RWPE2 (cell line): ENCODE measurements at regions not wholly inside any gene's neighbourhood (a gene's known extent, or its start where the extent isn't known, plus 50 kb on each side); places are given as distances from the start of the nearest gene placed in this dataset.
A peak's percentile ranks its signal among the peaks of the same experiment; 100 is the strongest.

Experiments
- ATAC-seq: fragments of 200-7000 bp; cut with Tn5 transposase; 3 replicates; pipeline ENCODE4 v1.9.1; 2021; ENCODE audit warnings: low read depth
- DNase-seq: peaks from one replicate; pipeline ENCODE4 v3.0.0-alpha.2; 2020; ENCODE audit warnings: low spot score
- H3K27ac ChIP-seq: fragments of 450-650 bp; 2 replicates; pipeline ENCODE4 v1.5.1; 2017; ENCODE audit warnings: mild to moderate bottlenecking; ENCODE audit not compliant: poor library complexity, severe bottlenecking
- H3K27me3 ChIP-seq: fragments of 250-450 bp; sonication (Bioruptor Pico); 2 replicates; pipeline ENCODE4 v1.5.1; 2021; ENCODE audit warnings: mild to moderate bottlenecking, moderate library complexity; ENCODE audit not compliant: insufficient read depth, poor library complexity, severe bottlenecking
- H3K36me3 ChIP-seq: fragments of 250-450 bp; sonication (Bioruptor Pico); 2 replicates; pipeline ENCODE4 v1.5.1; 2020; ENCODE audit warnings: low read depth, mild to moderate bottlenecking, moderate library complexity
- H3K4me1 ChIP-seq: fragments of 250-450 bp; sonication (Bioruptor Pico); 2 replicates; pipeline ENCODE4 v1.5.1; 2021; ENCODE audit warnings: mild to moderate bottlenecking, moderate library complexity; ENCODE audit not compliant: insufficient read depth, poor library complexity, severe bottlenecking
- H3K4me3 ChIP-seq: fragments of 250-450 bp; sonication (Bioruptor Pico); 2 replicates; pipeline ENCODE4 v1.5.1; 2021; ENCODE audit warnings: mild to moderate bottlenecking, moderate library complexity; ENCODE audit not compliant: severe bottlenecking
- H3K9me3 ChIP-seq: fragments of 250-450 bp; sonication (Bioruptor Pico); 2 replicates; pipeline ENCODE4 v1.5.1; 2021; ENCODE audit warnings: mild to moderate bottlenecking, moderate library complexity; ENCODE audit not compliant: severe bottlenecking
- TF ChIP-seq, protein P1 (sequence below): fragments of 450-650 bp; IDR thresholded peaks from one replicate; pipeline ENCODE4 v1.5.1; 2017; ENCODE audit warnings: mild to moderate bottlenecking, moderate library complexity; ENCODE audit not compliant: poor library complexity, severe bottlenecking

DNA sequence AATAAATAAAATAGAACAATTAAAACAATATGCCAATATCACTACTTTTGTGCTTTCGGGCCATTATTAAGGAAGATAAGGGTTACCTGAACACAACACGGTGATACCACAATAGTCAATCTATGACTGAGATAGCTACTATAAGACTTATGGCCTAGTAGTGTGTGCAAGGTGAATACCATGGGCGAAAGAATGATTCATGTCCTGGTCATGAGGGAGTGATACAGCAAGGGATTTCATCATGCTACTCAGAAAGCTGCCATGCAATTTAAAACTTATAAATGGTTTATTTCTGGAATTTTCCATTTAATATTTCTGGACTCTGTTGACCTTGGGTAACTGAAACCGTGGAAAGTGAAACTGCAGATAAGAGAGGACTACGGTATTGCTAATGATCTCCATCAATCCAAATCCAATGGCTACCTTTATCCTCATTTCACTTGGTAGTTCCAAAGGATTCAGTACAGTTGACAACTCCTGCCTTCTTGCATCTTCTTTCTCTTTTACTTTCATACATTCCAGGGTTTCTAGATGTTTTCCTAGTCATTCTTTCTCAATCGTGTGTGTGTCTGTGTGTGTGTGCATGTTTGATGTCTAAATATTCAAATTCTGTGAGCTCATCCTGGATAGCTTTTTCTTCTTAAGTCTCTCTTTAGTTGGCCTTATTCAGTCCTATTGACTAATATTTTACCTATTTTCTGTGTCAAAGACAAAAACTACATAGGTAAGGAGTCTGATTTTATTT is 100.5 kb upstream of the MAGI2 start:
- Histone ChIP-seq H3K27me3 (no peaks in the 10 kb centered on the region), H3K27ac (no peak overlapping the region), H3K4me1 (peaks cover 8% of the 10 kb centered on the region), H3K9me3 (no peaks in the 10 kb centered on the region), H3K36me3 (no peaks in the 10 kb centered on the region), H3K4me3 (no peak overlapping the region)
- peak; percentile 84 for ATAC-seq
- TF ChIP-seq, protein P1, sequence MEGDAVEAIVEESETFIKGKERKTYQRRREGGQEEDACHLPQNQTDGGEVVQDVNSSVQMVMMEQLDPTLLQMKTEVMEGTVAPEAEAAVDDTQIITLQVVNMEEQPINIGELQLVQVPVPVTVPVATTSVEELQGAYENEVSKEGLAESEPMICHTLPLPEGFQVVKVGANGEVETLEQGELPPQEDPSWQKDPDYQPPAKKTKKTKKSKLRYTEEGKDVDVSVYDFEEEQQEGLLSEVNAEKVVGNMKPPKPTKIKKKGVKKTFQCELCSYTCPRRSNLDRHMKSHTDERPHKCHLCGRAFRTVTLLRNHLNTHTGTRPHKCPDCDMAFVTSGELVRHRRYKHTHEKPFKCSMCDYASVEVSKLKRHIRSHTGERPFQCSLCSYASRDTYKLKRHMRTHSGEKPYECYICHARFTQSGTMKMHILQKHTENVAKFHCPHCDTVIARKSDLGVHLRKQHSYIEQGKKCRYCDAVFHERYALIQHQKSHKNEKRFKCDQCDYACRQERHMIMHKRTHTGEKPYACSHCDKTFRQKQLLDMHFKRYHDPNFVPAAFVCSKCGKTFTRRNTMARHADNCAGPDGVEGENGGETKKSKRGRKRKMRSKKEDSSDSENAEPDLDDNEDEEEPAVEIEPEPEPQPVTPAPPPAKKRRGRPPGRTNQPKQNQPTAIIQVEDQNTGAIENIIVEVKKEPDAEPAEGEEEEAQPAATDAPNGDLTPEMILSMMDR = no peak
- DNase-seq = no peak

- ATAC-seq (no peak), DNase-seq (no peak)
- no peaks in the 10 kb centered on the region for H3K27me3 ChIP-seq
- H3K4me3 ChIP-seq = no peak overlapping the region
- TF ChIP-seq, protein P1 = no peak
- peaks cover 8% of the 10 kb centered on the region for H3K4me1 ChIP-seq
- H3K27ac ChIP-seq = no peak overlapping the region
- no peaks in the 10 kb centered on the region for H3K36me3 ChIP-seq
- no peaks in the 10 kb centered on the region for H3K9me3 ChIP-seq
Observed at GRCh38 chr7:79552463-79552862, 99.0 kb upstream of the MAGI2 start.

DNA sequence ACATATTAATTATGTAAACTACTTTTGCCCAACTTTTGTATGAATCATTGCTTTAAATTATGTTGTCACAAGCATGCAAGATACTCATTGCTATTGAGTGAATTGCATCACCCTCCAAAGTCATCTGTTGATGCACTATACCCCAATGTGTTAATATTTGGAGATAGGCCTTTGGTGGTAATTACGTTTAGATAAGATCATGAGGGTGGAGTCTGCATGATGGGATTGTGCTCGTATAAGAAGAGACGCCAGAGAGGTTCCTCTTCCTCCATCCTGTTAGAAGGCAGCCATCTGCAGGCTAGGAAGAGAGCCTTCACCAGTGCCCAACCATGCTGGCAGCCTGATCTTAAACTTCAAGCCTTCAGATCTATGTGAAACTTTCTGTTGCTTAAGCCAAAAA is 95.3 kb upstream of the MAGI2 start:
- DNase-seq (no peak), ATAC-seq (no peak)
- TF ChIP-seq, protein P1 = no peak
- Histone ChIP-seq H3K9me3 (no peaks in the 10 kb centered on the region), H3K4me3 (no peak overlapping the region), H3K27me3 (no peaks in the 10 kb centered on the region), H3K36me3 (no peaks in the 10 kb centered on the region), H3K4me1 (peaks cover 3% of the 10 kb centered on the region), H3K27ac (no peak overlapping the region)

DNA sequence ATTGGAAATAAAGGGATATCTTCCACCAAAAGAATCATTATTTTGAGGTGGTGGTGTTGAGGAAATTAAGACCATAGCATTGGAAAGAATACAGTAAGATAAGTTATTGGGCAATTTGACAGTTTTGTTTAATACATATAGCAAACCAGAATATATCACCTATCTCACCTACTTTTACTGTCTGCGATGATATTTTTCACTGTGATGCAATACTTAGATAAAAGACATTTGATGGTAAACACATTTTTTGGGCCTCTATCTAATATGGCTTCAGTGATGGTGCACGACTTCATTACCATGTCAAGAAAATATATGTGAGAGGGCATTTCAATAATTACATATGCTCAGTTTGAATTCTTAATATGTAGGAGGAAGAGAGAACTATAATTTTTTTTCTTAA is 93.7 kb upstream of the MAGI2 start:
- ATAC-seq = no peak

DNA sequence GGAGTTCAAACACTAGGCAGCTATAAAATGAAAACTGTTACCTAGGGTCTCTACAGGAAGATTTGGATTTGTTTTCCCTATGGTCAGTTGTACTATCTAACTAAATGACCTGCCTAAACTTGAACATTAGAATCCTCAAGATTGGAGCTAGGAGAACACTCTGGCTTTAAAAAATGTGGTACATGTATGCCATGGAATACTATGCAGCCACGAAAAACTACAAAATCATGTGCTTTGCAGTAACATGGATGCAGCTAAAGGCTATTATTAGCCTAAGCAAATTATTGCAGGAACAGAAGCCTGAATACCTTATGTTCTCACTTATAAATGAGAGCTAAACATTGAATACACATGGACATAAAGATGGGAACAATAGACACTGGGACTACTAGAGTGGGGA is 87.1 kb upstream of the MAGI2 start:
- TF ChIP-seq, protein P1 = no peak
- Histone ChIP-seq H3K9me3 (no peaks in the 10 kb centered on the region), H3K4me3 (no peak overlapping the region), H3K4me1 (no peaks in the 10 kb centered on the region), H3K27me3 (no peaks in the 10 kb centered on the region), H3K27ac (no peak overlapping the region), H3K36me3 (no peaks in the 10 kb centered on the region)
- ATAC-seq = no peak
- DNase-seq = no peak

More for the DNA sequence above, 93.7 kb upstream of the MAGI2 start:
- DNase-seq = no peak
- Histone ChIP-seq H3K9me3 (no peaks in the 10 kb centered on the region), H3K27me3 (no peaks in the 10 kb centered on the region), H3K4me3 (no peak overlapping the region), H3K4me1 (no peaks in the 10 kb centered on the region), H3K36me3 (no peaks in the 10 kb centered on the region), H3K27ac (no peak overlapping the region)
- TF ChIP-seq, protein P1 = no peak
